ENCODE measurements at regions not wholly inside any gene's neighbourhood (a gene's known extent, or its start where the extent isn't known, plus 50 kb on each side); places are given as distances from the start of the nearest gene placed in this dataset.
"Not testable (repeated sequence)": the region's sequence is repeated elsewhere in the genome, so short reads cannot be mapped to it uniquely, and the experiment has no call there.

DNA sequence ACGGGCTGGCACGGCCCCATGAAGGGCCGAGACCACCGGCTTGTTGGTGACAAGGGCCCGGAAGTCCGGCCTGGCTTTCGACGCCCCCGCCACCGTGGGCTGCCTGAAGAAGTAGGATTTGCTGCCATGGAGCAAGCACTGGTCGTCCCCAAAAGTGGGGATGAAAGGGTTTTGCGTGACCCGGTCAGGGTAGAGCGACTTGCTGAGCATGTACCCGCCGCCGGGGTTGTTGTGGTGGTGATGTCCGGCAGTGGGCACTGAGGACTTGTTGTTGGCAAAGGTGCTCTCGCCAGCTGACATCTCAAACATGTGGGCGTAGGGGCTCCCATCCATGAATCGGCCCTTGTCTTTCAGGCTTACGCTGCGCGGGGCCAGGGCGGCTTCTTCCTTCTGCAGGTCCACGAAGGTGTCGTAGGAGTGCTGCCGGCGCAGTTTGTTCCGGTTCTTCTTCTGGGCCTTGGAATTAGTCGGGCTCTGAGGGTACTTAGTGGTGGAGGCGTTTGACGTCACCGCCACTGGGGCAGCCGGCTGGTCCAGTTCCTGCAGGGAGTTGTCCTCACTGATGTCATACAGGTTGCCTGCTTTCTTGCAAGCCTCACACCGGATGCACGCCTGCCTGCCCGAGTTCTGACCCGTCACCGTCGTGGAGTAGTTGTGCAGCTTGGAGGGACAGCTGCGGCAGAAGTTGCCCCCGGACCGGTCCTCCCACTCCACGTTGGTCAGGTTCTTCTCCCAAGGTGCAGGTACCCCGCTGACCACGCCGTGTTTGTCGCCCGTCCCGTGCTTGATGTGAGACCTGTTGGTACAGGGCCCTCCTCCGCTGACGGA lies 366.6 kb downstream of the EMP1 start:
- no peak for DNase-seq (ENCODE audit: low read depth in 2 of 2)

DNA sequence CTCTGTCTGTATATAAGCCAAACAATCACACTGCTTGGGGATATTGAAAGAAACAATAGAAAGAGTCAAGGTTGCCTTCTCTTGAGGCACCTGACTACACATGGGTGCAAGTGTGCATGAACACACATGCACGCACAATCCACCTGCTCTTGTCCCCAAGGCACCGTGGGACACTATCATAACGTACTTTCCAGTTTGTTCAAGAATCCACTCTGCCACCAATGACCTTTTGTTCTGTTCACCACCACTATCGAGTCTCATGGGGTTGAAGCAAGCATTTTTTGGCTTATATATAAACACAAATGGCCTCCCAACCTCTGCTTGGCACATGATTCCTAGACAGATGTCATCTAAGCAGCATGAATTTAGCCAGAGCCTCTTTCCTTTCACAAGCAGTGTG lies 365.4 kb downstream of the EMP1 start:
- DNase-seq (ENCODE audit: low read depth in 2 of 2) = no peak

DNA sequence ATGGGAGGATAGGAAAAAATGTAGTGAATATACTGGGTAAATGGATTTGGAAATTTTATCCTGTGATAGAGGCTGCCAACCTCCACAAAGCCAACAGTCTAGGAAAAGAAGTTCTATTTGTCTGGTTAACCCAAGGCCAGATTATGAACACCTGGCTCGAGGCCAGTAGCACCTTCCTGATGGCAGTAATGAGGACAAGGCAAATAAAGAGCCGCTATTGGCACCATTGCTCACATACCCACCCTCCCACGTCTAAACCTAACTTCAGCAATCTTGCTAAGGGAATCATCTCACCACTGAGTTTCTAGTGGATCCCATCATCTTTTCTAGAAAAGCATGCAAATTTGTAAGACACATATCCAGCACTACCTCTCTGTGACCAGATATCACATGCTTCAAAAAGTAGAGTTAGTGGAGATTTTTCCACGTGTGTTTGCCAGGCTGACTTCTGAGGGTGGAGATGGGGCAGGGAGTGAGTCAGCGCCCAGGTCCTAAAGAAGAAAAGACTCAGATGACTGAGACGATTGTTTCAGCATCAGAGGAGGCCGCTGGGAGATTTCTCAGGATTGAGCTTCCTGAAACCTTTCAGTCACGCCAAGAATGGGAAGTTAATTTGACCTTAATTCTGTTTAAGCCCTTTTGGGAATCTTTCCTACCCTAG lies 362.9 kb downstream of the EMP1 start:
- DNase-seq (ENCODE audit: low read depth in 2 of 2) = no peak

DNA sequence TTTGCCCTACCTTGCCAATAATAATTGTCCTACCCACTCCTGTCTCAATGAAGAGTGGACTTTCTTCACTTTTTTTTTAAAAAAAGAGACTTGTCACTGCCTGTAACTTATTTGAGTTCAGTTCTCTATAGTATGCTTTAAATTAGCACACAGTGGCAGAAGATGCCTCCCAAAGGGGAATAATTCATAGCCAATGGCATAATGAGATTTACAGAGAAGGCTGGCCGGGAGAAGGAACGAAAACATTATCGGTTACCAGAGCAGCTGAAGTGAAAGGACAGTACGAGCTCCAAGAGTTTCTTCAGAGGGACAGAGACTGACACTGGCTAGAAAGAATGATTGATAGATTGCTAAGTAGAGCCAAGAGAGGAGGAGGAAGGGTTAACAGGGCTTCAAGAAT lies 356.3 kb downstream of the EMP1 start:
- no peak for DNase-seq (ENCODE audit: low read depth in 2 of 2)

DNA sequence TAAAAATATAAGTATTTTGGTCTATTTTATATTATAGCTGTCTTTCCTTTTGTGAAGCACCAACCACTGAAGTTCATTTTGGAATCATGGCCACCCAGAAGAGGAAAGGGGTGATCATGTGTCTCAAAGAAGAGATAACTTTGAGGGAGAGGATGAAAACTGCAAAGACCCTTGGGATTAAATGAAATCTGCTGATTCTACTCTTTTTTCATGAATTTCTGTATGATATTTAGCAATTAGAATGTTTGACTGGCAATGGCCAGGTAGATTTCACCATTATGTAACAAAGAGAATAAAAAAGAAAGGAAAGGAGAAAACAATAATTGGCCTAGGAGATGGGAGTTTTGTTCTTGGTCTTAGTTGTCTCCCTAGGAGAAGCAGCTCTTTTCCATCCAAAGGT lies 350.8 kb downstream of the EMP1 start:
- no peak for DNase-seq (ENCODE audit: low read depth in 2 of 2)

DNA sequence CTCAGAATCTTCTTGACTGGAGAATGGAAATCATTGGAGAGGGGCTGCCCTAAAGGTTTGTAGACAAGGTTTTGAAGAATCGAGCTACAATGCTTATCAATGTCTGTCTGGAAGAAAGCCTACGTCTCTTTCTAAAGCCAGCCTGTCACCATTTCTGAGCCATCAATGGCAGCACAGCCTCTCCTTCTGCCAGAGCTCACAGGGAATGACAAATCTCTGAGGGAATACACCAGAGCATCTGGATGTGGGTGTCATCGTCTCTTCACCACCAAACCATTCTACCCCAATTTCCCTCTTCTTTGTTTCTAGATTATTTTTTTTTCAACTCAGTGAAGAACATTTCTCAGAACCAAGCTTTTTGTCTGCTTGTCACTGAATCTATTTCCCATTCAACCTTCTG lies 349.7 kb downstream of the EMP1 start:
- no peak for DNase-seq (ENCODE audit: low read depth in 2 of 2)

DNA sequence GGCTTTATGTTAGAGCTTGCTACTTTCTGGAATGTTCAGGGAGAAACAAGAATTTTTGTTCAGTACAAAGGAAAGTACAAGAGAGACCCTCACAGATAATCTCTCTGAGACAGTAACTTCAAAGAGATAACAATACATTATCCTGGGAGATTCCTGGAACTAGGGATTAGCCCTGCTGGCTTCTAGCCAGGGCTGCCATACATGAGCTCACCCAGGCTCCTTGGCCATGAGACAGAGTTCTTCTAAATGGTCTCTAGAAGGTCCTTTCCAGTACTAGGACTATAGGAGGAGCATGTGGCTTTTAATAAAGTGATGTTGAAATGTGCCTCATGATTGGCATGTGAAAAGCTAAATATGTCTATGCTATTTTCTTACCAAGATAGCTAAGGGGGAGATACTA lies 342.5 kb downstream of the EMP1 start:
- DNase-seq (ENCODE audit: low read depth in 2 of 2) = no peak

DNA sequence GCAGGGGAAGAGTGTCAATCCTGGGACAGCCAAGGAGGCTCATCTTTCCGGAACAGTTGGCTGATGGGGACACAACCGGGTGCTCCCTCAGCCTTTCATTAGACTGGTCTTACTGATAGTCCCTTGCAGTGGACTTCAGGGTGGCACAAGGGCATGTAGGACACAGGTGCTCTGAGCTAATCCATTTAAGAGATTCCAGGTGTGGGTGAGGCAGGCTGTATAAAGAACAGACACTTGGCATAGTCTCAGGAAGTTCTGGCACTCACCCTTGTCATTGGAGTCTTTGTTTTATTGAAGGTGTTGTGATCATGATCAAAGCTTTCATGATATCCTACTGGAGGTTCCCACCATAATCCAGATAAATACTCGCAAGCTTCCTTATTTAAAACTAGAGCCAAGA lies 341.6 kb downstream of the EMP1 start:
- DNase-seq (ENCODE audit: low read depth in 2 of 2) = no peak

DNA sequence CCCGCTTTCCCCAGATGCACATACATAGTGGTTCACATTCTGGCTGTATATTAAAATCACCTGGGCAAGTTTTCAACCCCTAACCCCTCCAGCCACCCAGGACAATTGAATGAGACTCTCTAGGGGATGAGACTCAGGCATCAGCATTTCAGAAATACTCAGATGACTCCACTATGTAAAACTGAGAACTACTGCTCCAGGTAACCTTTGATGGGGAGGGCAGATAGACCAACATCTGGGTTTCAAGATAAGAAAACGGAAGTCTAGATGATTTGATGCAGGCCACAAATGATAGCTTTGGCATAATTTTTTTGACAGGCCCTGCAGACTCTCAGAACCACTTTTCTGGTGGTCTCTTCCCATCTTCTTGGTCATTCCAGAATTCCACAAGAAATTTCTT lies 341.1 kb downstream of the EMP1 start:
- no peak for DNase-seq (ENCODE audit: low read depth in 2 of 2)

DNA sequence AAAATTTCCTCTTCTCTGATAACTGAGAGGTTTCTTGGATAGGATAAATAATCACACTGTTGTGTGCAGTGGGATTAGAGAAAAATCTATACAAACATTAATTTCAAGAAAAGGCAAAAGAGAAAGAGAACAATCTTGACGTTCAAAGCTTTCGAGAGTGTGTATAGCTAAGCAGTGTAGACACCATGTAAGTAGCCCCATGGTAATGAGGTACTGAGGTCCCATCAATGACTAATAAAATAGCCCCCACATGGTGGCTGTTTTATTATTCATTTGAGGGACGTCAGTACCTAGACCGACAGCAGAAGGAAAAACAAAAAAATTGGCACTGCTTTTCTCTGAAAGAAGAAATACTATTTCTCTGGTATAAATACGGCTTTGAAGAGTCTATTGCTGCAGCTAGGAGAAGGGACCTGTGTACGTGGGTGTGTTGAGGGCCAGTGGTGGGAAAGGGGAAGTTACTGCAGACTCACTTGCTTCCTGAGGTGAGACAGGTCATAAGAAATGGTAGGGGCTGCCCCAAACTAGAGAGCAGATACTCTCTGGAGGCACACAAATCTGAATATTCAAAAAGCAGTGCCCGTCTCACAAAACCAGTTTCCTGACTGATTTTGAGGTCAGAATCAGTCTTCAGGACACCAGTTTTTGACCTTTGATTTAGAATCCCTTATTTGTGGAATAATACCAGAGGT lies 339.8 kb downstream of the EMP1 start:
- DNase-seq (ENCODE audit: low read depth in 2 of 2) = no peak

DNA sequence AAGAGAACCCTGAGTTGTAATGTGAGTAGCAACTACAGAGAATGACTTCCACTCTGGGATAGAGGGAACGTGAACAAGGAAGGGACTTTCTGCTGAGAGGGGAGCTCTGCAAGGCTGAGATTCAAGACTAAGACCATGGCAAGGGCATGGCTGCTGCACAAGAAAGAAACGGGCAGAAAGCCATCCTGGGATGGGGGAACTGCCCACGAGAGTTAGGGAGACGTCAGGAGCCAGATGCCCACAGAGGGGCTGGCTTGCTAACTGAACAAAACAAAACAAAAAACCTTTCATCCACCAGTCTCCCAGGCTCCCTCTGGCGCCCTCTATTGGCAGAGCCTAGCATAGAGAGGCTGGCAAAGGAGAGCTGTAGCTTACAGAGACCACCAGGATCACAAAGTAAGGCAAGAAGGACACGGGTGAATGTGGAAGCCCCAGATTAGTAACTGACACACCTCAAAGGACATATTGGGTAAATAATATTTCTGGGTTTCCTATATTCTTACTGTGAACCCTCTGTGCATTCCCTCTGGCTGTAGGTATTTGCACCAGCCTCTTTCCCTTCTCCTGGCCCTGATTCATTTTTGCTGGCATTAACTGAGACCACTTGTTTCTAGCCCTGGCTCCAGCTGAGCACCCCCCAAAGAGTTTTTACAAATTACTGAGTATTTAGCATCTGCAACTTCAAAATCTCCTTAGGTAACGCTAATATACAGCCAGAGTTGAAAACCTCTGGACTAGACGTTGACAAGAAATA lies 338.3 kb downstream of the EMP1 start:
- peak; percentile 30 to 47 for DNase-seq (ENCODE audit: low read depth in 2 of 2)

DNA sequence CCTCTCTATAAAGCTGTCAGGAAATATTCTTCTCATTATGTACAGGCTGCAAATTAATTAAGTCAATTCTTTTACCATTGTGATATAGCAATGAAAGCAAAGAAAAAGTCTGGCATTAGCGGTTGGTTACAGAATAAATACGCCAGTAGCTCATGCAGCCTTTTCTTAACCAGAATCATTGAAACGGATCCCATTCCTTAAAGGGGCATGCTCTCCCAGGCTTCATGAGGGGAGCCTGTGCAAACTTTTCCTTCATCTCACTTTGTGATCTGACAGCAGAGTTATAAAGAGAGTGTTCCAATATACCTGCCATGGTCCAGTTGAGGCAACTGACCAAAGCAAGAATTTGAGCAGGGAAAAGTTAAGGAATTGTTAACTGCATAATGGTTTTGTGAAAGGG lies 337.7 kb downstream of the EMP1 start:
- no peak for DNase-seq (ENCODE audit: low read depth in 2 of 2)

DNA sequence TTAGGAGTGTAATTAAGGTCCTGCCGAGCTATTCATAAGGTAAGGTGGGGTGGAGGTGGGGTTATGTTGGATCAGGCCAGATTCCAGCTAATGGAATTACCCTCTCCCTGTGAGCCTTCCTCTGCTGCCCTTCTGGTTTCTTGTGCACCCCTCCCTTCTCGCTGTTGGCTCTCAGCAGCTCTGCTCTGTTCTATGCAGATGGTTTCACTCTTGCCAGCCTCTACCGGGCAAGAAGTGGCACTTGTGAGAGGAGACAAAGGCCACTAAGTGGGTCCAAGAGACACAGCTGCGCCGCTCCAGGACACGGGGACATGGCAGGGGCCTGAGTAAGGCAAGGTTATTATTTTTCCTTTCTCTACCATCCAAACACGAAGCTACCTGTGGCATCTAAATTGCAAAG lies 334.4 kb downstream of the EMP1 start:
- no peak for DNase-seq (ENCODE audit: low read depth in 2 of 2)

DNA sequence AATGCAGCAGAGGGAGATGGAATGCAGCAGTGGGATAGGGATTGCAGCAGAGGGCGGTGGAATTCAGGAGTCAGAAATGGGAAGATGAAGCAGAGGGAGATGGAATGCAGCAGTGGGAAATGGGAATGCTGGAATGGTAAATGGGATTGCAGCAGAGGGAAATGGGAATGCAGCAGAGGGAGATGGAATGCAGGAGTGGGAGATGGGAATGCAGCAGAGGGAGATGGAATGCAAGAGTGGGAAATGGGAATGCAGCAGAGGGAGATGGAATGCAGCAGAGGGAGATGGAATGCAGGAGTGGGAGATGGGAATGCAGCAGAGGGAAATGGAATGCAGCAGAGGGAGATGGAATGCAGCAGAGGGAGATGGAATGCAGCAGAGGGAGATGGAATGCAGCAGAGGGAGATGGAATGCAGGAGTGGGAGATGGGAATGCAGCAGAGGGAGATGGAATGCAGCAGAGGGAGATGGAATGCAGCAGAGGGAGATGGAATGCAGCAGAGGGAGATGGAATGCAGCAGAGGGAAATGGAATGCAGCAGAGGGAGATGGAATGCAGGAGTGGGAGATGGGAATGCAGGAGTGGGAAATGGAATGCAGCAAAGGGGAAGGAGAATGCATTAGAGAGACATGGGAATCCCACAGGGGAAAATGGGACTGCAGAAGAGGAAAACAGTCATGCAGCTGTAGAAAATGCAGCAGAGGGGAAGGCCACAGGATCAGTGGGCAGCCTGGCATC lies 329.8 kb downstream of the EMP1 start:
- DNase-seq (ENCODE audit: low read depth in 2 of 2) = not testable (repeated sequence)

DNA sequence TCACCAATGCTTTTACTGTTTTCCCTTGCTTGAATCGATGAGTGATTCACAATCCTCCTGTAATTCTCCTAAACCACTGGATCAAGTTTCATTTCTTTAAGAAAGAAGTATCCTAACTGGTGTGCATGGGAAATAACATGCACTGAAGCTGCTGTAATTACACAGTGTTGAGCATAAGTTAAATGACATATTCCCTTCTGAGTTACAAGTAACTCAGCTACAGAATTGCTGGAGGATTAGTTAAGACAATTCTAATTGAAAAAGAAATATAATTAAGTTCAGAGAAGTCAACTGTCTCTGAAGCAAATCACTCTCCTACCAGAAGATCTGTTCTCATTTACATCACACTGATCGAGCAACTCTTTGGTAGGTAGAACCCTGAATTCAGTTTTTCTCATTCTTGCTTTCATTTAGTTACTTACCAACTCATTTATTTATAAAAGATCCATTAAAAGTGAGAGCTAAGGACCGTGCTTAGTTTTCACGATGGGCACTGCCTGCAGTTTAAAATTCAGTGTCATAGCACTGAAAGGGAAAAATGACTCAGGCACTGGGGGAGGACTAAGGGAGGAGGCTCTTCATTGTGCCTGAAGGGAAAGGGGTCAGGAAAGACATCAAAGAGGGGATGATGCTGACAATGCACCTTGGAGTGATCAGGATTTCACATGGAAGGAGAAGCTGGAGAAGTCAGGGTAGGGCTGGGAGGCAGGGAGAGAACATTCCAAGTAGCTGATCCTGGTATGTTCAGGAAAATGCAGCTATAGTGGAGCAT lies 327.2 kb downstream of the EMP1 start:
- no peak for DNase-seq (ENCODE audit: low read depth in 2 of 2)

DNA sequence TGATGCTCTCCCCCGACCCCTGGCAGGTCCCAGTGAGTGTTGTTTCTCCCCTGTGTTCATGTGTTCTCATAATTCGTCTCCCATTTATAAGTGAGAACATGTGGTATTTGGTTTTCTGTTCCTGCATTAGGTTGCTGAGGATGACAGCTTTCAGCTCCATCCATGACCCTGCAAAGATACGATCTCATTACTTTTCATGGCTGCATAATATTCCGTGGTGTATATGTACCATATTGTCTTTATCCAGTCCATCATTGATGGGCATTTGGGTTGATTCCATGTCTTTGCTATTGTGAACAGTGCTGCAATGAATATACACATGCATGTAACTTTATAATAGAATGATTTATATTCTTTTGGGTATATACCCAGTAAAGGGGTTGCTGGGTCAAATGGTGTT lies 321.5 kb downstream of the EMP1 start:
- not testable (repeated sequence) for DNase-seq (ENCODE audit: low read depth in 2 of 2)

DNA sequence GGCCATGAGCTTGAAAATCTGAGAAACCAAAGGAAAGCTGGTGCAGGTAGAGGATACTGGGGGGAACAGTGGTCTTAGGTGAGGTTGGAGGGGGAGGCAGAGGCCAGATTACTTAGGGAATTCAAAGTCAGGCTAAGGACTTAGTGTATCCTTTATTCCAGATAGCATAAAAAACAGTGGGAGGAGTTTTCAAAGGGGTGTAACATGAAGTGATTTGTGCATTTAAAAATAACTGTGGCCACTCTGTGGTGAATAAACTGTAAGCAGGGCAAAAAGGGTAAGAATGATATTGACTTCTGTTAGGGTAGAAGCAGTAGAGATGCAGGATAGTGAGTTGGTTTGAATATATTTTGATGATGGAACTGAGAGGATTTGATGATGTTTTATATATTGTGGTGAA lies 313.2 kb downstream of the EMP1 start:
- no peak for DNase-seq (ENCODE audit: low read depth in 2 of 2)

DNA sequence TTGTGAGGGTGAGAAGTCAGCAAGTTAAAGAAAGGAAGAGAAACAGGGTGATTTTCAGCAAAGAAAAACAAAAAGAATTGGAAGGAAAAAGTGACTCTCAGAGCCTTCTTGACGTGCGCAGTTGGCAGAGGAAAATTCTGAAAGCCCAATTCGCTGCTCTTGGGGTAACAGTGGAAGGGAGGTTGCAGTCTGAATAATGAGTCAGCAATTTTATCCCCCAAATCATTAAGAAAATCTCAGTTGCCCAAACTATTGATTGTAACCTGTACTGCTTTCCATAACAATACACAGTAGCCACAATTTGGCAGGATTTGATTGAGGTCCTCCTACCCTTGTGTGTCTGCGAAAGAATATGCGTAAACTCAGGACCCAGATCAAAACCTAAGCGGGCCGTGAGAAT lies 309.1 kb downstream of the EMP1 start:
- DNase-seq (ENCODE audit: low read depth in 2 of 2) = no peak

DNA sequence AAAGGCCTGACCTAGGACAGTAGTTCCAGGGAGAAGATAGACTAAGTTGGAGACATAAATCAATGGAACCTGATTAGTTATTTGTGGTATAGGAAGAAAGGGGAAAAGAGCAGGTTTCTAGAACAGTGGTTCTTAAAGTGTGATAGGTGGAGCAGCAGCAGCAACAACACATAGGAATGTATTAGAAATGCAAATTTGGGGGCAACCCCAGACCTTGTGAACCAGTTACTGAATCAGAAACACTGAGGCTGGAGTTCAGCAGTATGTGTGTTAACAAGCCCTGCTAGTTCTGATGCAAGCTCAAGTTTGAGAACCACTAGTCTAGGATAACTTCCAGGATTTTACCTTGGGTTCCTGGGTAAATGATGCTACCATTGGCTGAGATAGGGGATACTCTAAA lies 308.7 kb downstream of the EMP1 start:
- DNase-seq (ENCODE audit: low read depth in 2 of 2) = no peak

DNA sequence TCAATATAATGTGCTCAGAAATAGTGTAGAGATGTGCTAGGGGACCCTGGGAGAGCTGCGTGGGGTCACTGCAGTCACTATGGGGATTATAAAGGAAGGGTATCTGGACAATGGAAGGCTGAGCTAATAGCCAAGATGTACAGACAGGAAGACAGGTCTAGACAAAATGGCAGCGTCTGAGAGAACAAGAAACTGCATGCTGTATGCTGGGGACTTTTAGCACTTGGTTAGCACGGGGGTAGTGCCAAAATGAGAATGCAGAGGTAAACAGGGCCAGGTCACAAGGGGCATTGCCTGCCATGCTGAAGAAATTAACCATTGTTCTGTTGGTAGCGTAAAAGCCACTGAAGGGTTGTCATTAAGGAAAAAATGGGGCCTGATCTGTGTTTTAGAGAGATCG lies 308.2 kb downstream of the EMP1 start:
- no peak for DNase-seq (ENCODE audit: low read depth in 2 of 2)

DNA sequence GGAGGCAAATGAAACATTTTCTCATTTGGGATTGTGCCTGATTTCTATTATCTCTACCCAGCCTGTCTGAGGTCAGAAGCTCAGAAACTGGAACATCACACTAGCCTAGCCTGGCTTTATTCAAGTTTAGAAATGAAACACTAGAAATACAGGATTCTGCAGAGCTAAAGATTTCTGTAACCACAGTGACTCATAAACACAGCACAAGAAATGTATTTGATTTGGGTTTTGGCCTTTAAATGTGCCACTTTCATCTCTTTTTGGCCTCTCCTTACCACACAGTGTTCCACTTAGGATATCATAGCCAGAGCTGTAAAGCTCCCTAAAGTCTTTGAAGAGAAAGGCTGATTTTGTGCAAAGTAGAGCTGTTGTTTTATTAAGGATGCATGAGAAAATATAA lies 307.5 kb downstream of the EMP1 start:
- DNase-seq (ENCODE audit: low read depth in 2 of 2) = no peak

All from stimulated activated CD8-positive, alpha-beta memory T cell treated with anti-CD3 and anti-CD28 coated beads, Interleukin-2, amount 100 ng/mL, for 48 hours (primary cell).